H7 (cell line): ENCODE measurements at regions not wholly inside any gene's neighbourhood (a gene's known extent, or its start where the extent isn't known, plus 50 kb on each side); places are given as distances from the start of the nearest gene placed in this dataset.

ENCODE experiments used
- DNase-seq: peaks from one replicate; pipeline ENCODE4 v3.0.0; 2012
- H3K27me3 ChIP-seq: 2 replicates; pipeline ENCODE4 v1.6.0; 2011; ENCODE audit warnings: mild to moderate bottlenecking, low read length; ENCODE audit not compliant: control insufficient read depth, insufficient read depth
- H3K36me3 ChIP-seq: replicated peaks from 2 replicates; pipeline ENCODE4 v1.5.1; 2011; ENCODE audit warnings: low read length; ENCODE audit not compliant: control insufficient read depth, insufficient read depth
- H3K4me3 ChIP-seq: 2 replicates; pipeline ENCODE4 v1.5.1; 2011; ENCODE audit warnings: low read depth, mild to moderate bottlenecking, control low read depth, low read length, moderate library complexity; ENCODE audit not compliant: insufficient read depth

- DNase-seq = no peak
- H3K27me3 ChIP-seq = no peaks in the 10 kb centered on the region
- no peak overlapping the region for H3K4me3 ChIP-seq
- H3K36me3 ChIP-seq = no peaks in the 10 kb centered on the region
Measured at GRCh38 chr2:83584672-83585071, 874.4 kb downstream of the SUCLG1 start.

- H3K27me3 ChIP-seq = no peaks in the 10 kb centered on the region
Measured at GRCh38 chr2:83582589-83582988, 876.5 kb downstream of the SUCLG1 start.

GRCh38 chr2:83579507-83579906 lies 879.6 kb downstream of the SUCLG1 start:
- no peak for DNase-seq
- H3K36me3 ChIP-seq = no peaks in the 10 kb centered on the region

More at GRCh38 chr2:83582589-83582988, 876.5 kb downstream of the SUCLG1 start:
- Histone ChIP-seq H3K36me3 (no peaks in the 10 kb centered on the region), H3K4me3 (no peak overlapping the region)
- no peak for DNase-seq

GRCh38 chr2:83578405-83578804 lies 880.7 kb downstream of the SUCLG1 start:
- Histone ChIP-seq H3K4me3 (no peak overlapping the region), H3K27me3 (no peaks in the 10 kb centered on the region), H3K36me3 (no peaks in the 10 kb centered on the region)
- DNase-seq = no peak

More at GRCh38 chr2:83579507-83579906, 879.6 kb downstream of the SUCLG1 start:
- Histone ChIP-seq H3K4me3 (no peak overlapping the region), H3K27me3 (no peaks in the 10 kb centered on the region)

GRCh38 chr2:83574614-83575013 lies 884.5 kb downstream of the SUCLG1 start:
- Histone ChIP-seq H3K4me3 (no peak overlapping the region), H3K36me3 (no peaks in the 10 kb centered on the region), H3K27me3 (no peaks in the 10 kb centered on the region)
- no peak for DNase-seq

GRCh38 chr2:83573060-83573459 lies 886.0 kb downstream of the SUCLG1 start:
- no peak for DNase-seq
- Histone ChIP-seq H3K4me3 (no peak overlapping the region), H3K36me3 (no peaks in the 10 kb centered on the region), H3K27me3 (no peaks in the 10 kb centered on the region)

- Histone ChIP-seq H3K36me3 (no peaks in the 10 kb centered on the region), H3K27me3 (no peaks in the 10 kb centered on the region), H3K4me3 (no peak overlapping the region)
- DNase-seq = no peak
Measured at GRCh38 chr2:83572400-83572799, 886.7 kb downstream of the SUCLG1 start.

- H3K36me3 ChIP-seq = no peaks in the 10 kb centered on the region
- H3K27me3 ChIP-seq = no peaks in the 10 kb centered on the region
- H3K4me3 ChIP-seq = no peak overlapping the region
- DNase-seq = no peak
Measured at GRCh38 chr2:83567551-83567950, 891.5 kb downstream of the SUCLG1 start.

- Histone ChIP-seq H3K36me3 (no peaks in the 10 kb centered on the region), H3K27me3 (no peaks in the 10 kb centered on the region), H3K4me3 (no peak overlapping the region)
- DNase-seq = no peak
Measured at GRCh38 chr2:83565626-83566025, 893.5 kb downstream of the SUCLG1 start.

- Histone ChIP-seq H3K27me3 (no peaks in the 10 kb centered on the region), H3K4me3 (no peak overlapping the region), H3K36me3 (no peaks in the 10 kb centered on the region)
- no peak for DNase-seq
Measured at GRCh38 chr2:83565181-83565580, 893.9 kb downstream of the SUCLG1 start.

GRCh38 chr2:83561592-83561991 lies 897.5 kb downstream of the SUCLG1 start:
- H3K4me3 ChIP-seq = no peak overlapping the region
- no peak for DNase-seq
- no peaks in the 10 kb centered on the region for H3K36me3 ChIP-seq
- H3K27me3 ChIP-seq = no peaks in the 10 kb centered on the region

GRCh38 chr2:83536556-83536955 lies 922.5 kb downstream of the SUCLG1 start:
- Histone ChIP-seq H3K36me3 (no peaks in the 10 kb centered on the region), H3K4me3 (no peak overlapping the region), H3K27me3 (no peaks in the 10 kb centered on the region)
- DNase-seq = no peak

GRCh38 chr2:83534416-83534815 lies 924.7 kb downstream of the SUCLG1 start:
- no peaks in the 10 kb centered on the region for H3K36me3 ChIP-seq
- DNase-seq = no peak
- H3K4me3 ChIP-seq = no peak overlapping the region
- no peaks in the 10 kb centered on the region for H3K27me3 ChIP-seq

- Histone ChIP-seq H3K36me3 (no peaks in the 10 kb centered on the region), H3K27me3 (no peaks in the 10 kb centered on the region), H3K4me3 (no peak overlapping the region)
- DNase-seq = no peak
Measured at GRCh38 chr2:83531206-83531826, 927.8 kb downstream of the SUCLG1 start.

GRCh38 chr2:83528767-83529166 lies 930.3 kb downstream of the SUCLG1 start:
- Histone ChIP-seq H3K27me3 (no peaks in the 10 kb centered on the region), H3K36me3 (no peaks in the 10 kb centered on the region), H3K4me3 (no peak overlapping the region)
- DNase-seq = no peak
